Uterus (tissue), 2 donors: ENCODE measurements at regions not wholly inside any gene's neighbourhood (a gene's known extent, or its start where the extent isn't known, plus 50 kb on each side); places are given as distances from the start of the nearest gene placed in this dataset.

Source experiments
- POLR2A ChIP-seq, 2 donors: fragments of 450-650 bp; IDR thresholded peaks; one replicate each; pipeline ENCODE4 v1.6.1; 2016; ENCODE audit warnings: antibody characterized with exemption in 2 of 2, mild to moderate bottlenecking in 1 of 2, moderate library complexity in 1 of 2
- TF ChIP-seq, protein P1 (sequence below), 4 experiments: fragments of 200-600 bp in 2 of 4; fragments of 450-650 bp in 2 of 4; sonication (generic) in 2 of 4; IDR thresholded peaks; one replicate each; pipeline ENCODE4 v1.5.1; 2016 to 2019; ENCODE audit warnings: antibody characterized with exemption in 4 of 4, mild to moderate bottlenecking in 2 of 4, moderate library complexity in 1 of 4

DNA sequence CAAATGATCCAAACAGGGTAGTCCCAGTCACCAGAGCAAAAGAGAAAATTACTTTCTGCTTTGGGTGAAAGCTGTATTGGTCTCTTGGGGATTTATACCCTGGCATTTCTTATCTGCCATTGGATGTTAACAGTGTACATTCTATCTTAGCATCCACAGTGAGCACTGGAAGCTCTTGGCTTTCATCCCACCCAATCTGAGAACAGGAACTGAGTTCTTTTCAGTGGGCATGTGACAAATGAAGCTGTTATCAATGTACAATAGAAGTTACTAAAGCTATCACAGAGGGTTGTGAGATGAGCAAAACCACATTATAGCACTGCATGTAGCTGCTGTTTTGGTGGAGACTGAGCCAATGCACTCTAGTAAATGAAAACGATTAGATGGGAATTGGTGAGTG is 300.7 kb downstream of the TUSC7 start:
- TF ChIP-seq, protein P1, sequence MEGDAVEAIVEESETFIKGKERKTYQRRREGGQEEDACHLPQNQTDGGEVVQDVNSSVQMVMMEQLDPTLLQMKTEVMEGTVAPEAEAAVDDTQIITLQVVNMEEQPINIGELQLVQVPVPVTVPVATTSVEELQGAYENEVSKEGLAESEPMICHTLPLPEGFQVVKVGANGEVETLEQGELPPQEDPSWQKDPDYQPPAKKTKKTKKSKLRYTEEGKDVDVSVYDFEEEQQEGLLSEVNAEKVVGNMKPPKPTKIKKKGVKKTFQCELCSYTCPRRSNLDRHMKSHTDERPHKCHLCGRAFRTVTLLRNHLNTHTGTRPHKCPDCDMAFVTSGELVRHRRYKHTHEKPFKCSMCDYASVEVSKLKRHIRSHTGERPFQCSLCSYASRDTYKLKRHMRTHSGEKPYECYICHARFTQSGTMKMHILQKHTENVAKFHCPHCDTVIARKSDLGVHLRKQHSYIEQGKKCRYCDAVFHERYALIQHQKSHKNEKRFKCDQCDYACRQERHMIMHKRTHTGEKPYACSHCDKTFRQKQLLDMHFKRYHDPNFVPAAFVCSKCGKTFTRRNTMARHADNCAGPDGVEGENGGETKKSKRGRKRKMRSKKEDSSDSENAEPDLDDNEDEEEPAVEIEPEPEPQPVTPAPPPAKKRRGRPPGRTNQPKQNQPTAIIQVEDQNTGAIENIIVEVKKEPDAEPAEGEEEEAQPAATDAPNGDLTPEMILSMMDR (IDR thresholded peaks at IDR 0.05): no peak
- no peak for TF ChIP-seq POLR2A (IDR thresholded peaks at IDR 0.05)
